ENCODE measurements at regions not wholly inside any gene's neighbourhood (a gene's known extent, or its start where the extent isn't known, plus 50 kb on each side); places are given as distances from the start of the nearest gene placed in this dataset.

- no peak overlapping the region for H3K27ac Mint-ChIP-seq
These were observed 566.1 kb upstream of the LARGE1 start for GRCh38 chr22:34486381-34486780.

GRCh38 chr22:34489861-34490260, 569.6 kb upstream of the LARGE1 start:
- Histone ChIP-seq H3K4me2 (no peak overlapping the region), H3K4me1 (no peaks in the 10 kb centered on the region), H3F3A (ENCODE audit: low read depth) (no peaks in the 10 kb centered on the region), H3K4me3 (no peak overlapping the region), H3K9me3 (ENCODE audit: low read depth) (no peaks in the 10 kb centered on the region), H4K20me1 (ENCODE audit: low read depth) (no peaks in the 10 kb centered on the region), H3K27me3 (no peaks in the 10 kb centered on the region), H3K27ac (no peak overlapping the region), H3K9ac (no peak overlapping the region), H3K36me3 (no peaks in the 10 kb centered on the region), H2AFZ (replicated peaks) (no peak overlapping the region), H3K79me2 (ENCODE audit: low read depth) (no peaks in the 10 kb centered on the region)
- TF ChIP-seq EZH2 (IDR thresholded peaks at IDR 0.05) = no peak
- no peak for TF ChIP-seq CTCF (IDR thresholded peaks at IDR 0.05)
- no peak for TF ChIP-seq EZH2phosphoT487 (IDR thresholded peaks at IDR 0.05)
- Mint-ChIP-seq H3K4me1 (no peaks in the 10 kb centered on the region), H3K27ac (no peak overlapping the region), H3K4me3 (no peak overlapping the region), H3K9me3 (no peaks in the 10 kb centered on the region), H3K36me3 (no peaks in the 10 kb centered on the region), H3K27me3 (ENCODE audit: insufficient read depth, low read depth) (no peaks in the 10 kb centered on the region)
- DNase-seq (ENCODE audit: low spot score) = no peak

More at GRCh38 chr22:34486381-34486780, 566.1 kb upstream of the LARGE1 start:
- peaks cover 2% of the 10 kb centered on the region for H3K9me3 Mint-ChIP-seq
- Histone ChIP-seq H3K27ac (no peak overlapping the region), H3K9me3 (ENCODE audit: low read depth) (no peaks in the 10 kb centered on the region), H3K79me2 (ENCODE audit: low read depth) (no peaks in the 10 kb centered on the region), H3K4me3 (no peak overlapping the region), H3F3A (ENCODE audit: low read depth) (no peaks in the 10 kb centered on the region), H3K4me1 (no peaks in the 10 kb centered on the region), H3K4me2 (no peak overlapping the region), H3K27me3 (no peaks in the 10 kb centered on the region), H4K20me1 (ENCODE audit: low read depth) (no peaks in the 10 kb centered on the region), H3K9ac (no peak overlapping the region), H2AFZ (replicated peaks) (no peak overlapping the region), H3K36me3 (no peaks in the 10 kb centered on the region)
- H3K4me3 Mint-ChIP-seq = no peak overlapping the region
- no peak for DNase-seq (ENCODE audit: low spot score)
- H3K27me3 Mint-ChIP-seq (ENCODE audit: insufficient read depth, low read depth) = no peaks in the 10 kb centered on the region
- TF ChIP-seq CTCF (IDR thresholded peaks at IDR 0.05) (no peak), EZH2phosphoT487 (IDR thresholded peaks at IDR 0.05) (no peak), EZH2 (IDR thresholded peaks at IDR 0.05) (no peak)
- H3K4me1 Mint-ChIP-seq = no peaks in the 10 kb centered on the region
- H3K36me3 Mint-ChIP-seq = no peaks in the 10 kb centered on the region

GRCh38 chr22:34490886-34491285, 570.6 kb upstream of the LARGE1 start:
- Mint-ChIP-seq H3K36me3 (no peaks in the 10 kb centered on the region), H3K27me3 (ENCODE audit: insufficient read depth, low read depth) (no peaks in the 10 kb centered on the region)

More at GRCh38 chr22:34490886-34491285, 570.6 kb upstream of the LARGE1 start:
- H3K27ac ChIP-seq = no peak overlapping the region
- H4K20me1 ChIP-seq (ENCODE audit: low read depth) = no peaks in the 10 kb centered on the region
- DNase-seq (ENCODE audit: low spot score) = no peak
- H3K9ac ChIP-seq = no peak overlapping the region
- H3K4me3 ChIP-seq = no peak overlapping the region
- Mint-ChIP-seq H3K4me3 (no peak overlapping the region), H3K27ac (no peak overlapping the region), H3K4me1 (no peaks in the 10 kb centered on the region), H3K9me3 (no peaks in the 10 kb centered on the region)
- H2AFZ ChIP-seq (replicated peaks) = no peak overlapping the region
- no peaks in the 10 kb centered on the region for H3K9me3 ChIP-seq (ENCODE audit: low read depth)
- no peaks in the 10 kb centered on the region for H3K4me1 ChIP-seq
- TF ChIP-seq EZH2 (IDR thresholded peaks at IDR 0.05) (no peak), CTCF (IDR thresholded peaks at IDR 0.05) (no peak), EZH2phosphoT487 (IDR thresholded peaks at IDR 0.05) (no peak)
- H3K4me2 ChIP-seq = no peak overlapping the region
- no peaks in the 10 kb centered on the region for H3K79me2 ChIP-seq (ENCODE audit: low read depth)
- H3K27me3 ChIP-seq = no peaks in the 10 kb centered on the region
- no peaks in the 10 kb centered on the region for H3K36me3 ChIP-seq
- no peaks in the 10 kb centered on the region for H3F3A ChIP-seq (ENCODE audit: low read depth)
